Neural cell (in vitro differentiated cells): ENCODE measurements at regions not wholly inside any gene's neighbourhood (a gene's known extent, or its start where the extent isn't known, plus 50 kb on each side); places are given as distances from the start of the nearest gene placed in this dataset.

Experiments used
- H2AFZ ChIP-seq: fragments of 200-600, 300-800 bp; sonication (generic), shearing (Covaris generic); 2 replicates; pipeline ENCODE4 v1.6.0; 2014; ENCODE audit warnings: low read depth, mild to moderate bottlenecking, antibody characterized with exemption, low read length, moderate library complexity
- H3F3A ChIP-seq: fragments of 200-600 bp; shearing (Covaris generic); 2 replicates; pipeline ENCODE4 v1.6.1; 2016; ENCODE audit warnings: mild to moderate bottlenecking, moderate library complexity, mixed read lengths, antibody characterized with exemption, low read length; ENCODE audit not compliant: insufficient read depth, poor library complexity, severe bottlenecking
- H3K27ac ChIP-seq: fragments of 200-600, 300-800 bp; sonication (generic), shearing (Covaris generic); 2 replicates; pipeline ENCODE4 v1.5.1; 2014; ENCODE audit warnings: mild to moderate bottlenecking, low read length, moderate library complexity
- H3K27me3 ChIP-seq: fragments of 300-800, 200-600 bp; sonication (generic), shearing (Covaris generic); 2 replicates; pipeline ENCODE4 v1.6.0; 2014; ENCODE audit warnings: mild to moderate bottlenecking, low read depth, low read length, moderate library complexity; ENCODE audit not compliant: insufficient read depth
- H3K36me3 ChIP-seq: fragments of 300-800, 200-600 bp; sonication (generic), shearing (Covaris generic); 2 replicates; pipeline ENCODE4 v1.5.1; 2014; ENCODE audit warnings: mild to moderate bottlenecking, antibody characterized with exemption, low read length, moderate library complexity; ENCODE audit not compliant: insufficient read depth
- H3K4me2 ChIP-seq: fragments of 300-800, 200-600 bp; sonication (generic), shearing (Covaris generic); 2 replicates; pipeline ENCODE4 v1.6.0; 2014; ENCODE audit warnings: mild to moderate bottlenecking, low read length
- H3K4me3 ChIP-seq: fragments of 300-800, 200-600 bp; sonication (generic), shearing (Covaris generic); 2 replicates; pipeline ENCODE4 v1.5.1; 2014; ENCODE audit warnings: mild to moderate bottlenecking, low read length, moderate library complexity
- H3K79me2 ChIP-seq: fragments of 200-600 bp; shearing (Covaris generic); replicated peaks from 2 replicates; pipeline ENCODE4 v1.6.0; 2014; ENCODE audit warnings: mild to moderate bottlenecking, low read length, moderate library complexity; ENCODE audit not compliant: insufficient read depth
- H3K9ac ChIP-seq: fragments of 300-800, 200-600 bp; sonication (generic), shearing (Covaris generic); 2 replicates; pipeline ENCODE4 v1.6.1; 2016; ENCODE audit warnings: mild to moderate bottlenecking, low read length, mixed read lengths
- H3K9me2 ChIP-seq: fragments of 200-600 bp; shearing (Covaris generic); 2 replicates; pipeline ENCODE4 v1.6.1; 2016; ENCODE audit warnings: mild to moderate bottlenecking, low read length, mixed read lengths; ENCODE audit not compliant: insufficient read depth
- H3K9me3 ChIP-seq: fragments of 200-600, 300-800 bp; sonication (generic), shearing (Covaris generic); 2 replicates; pipeline ENCODE4 v1.6.1; 2016; ENCODE audit warnings: mild to moderate bottlenecking, mixed run types, low read length, moderate library complexity, mixed read lengths
- H4K20me1 ChIP-seq: fragments of 200-600 bp; shearing (Covaris generic); 2 replicates; pipeline ENCODE4 v1.6.1; 2016; ENCODE audit warnings: mild to moderate bottlenecking, mixed run types; ENCODE audit not compliant: insufficient read depth
- EP300 ChIP-seq: fragments of 450-650 bp; conservative IDR thresholded peaks from 2 replicates; pipeline ENCODE4 v1.6.1; 2014; ENCODE audit warnings: antibody characterized with exemption, mild to moderate bottlenecking, moderate library complexity; ENCODE audit not compliant: poor library complexity, severe bottlenecking
- EZH2 ChIP-seq: fragments of 200-600, 300-800 bp; shearing (Covaris generic), sonication (generic); IDR thresholded peaks from 2 replicates; pipeline ENCODE4 v1.6.1; 2014; ENCODE audit warnings: antibody characterized with exemption, low read length, borderline replicate concordance, mild to moderate bottlenecking; ENCODE audit not compliant: insufficient read depth, poor library complexity, severe bottlenecking
- MXI1 ChIP-seq: fragments of 450-650 bp; conservative IDR thresholded peaks from 2 replicates; pipeline ENCODE4 v1.6.1; 2014; ENCODE audit warnings: antibody characterized with exemption, mild to moderate bottlenecking; ENCODE audit not compliant: poor library complexity, severe bottlenecking
- POLR2AphosphoS5 ChIP-seq: IDR thresholded peaks from 2 replicates; pipeline ENCODE4 v1.6.1; 2012
- RAD21 ChIP-seq: fragments of 450-650 bp; conservative IDR thresholded peaks from 2 replicates; pipeline ENCODE4 v1.6.1; 2014; ENCODE audit warnings: antibody characterized with exemption, mild to moderate bottlenecking, moderate library complexity
- REST ChIP-seq: IDR thresholded peaks from 2 replicates; pipeline ENCODE4 v1.6.1; 2012; ENCODE audit warnings: borderline replicate concordance
- SMC3 ChIP-seq: fragments of 450-650 bp; conservative IDR thresholded peaks from 2 replicates; pipeline ENCODE4 v1.6.1; 2014; ENCODE audit warnings: antibody characterized with exemption, mild to moderate bottlenecking, moderate library complexity; ENCODE audit not compliant: poor library complexity
- TAF1 ChIP-seq: IDR thresholded peaks from 2 replicates; pipeline ENCODE4 v1.6.1; 2012; ENCODE audit warnings: low read depth
- TF ChIP-seq, protein P1 (sequence below): fragments of 450-650 bp; IDR thresholded peaks from 2 replicates; pipeline ENCODE4 v1.5.1; 2014; ENCODE audit warnings: antibody characterized with exemption, mild to moderate bottlenecking, moderate library complexity; ENCODE audit not compliant: poor library complexity, severe bottlenecking

DNA sequence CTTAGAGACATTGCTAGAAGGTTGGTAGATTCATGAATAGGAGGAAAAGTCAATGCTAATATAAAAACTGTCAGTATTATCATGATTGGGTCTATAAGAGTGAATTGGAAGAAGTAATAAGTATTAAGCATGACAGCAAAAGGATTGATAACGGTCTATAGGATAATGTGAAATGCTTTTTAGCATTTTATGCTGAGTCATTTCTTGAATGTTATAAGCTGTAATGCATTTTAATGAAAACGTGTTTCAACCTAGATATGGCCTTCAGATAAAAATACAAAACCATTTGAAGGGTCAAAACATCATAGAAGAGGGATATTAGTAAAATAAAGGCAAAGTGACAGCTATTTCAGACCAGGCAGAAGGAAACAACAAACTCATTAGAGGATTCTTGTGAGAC is 353.5 kb downstream of the SH2D1A start:
- no peaks in the 10 kb centered on the region for H3K36me3 ChIP-seq
- no peaks in the 10 kb centered on the region for H3K79me2 ChIP-seq
- TF ChIP-seq TAF1: no peak
- TF ChIP-seq EZH2: no peak
- TF ChIP-seq EP300: no peak
- TF ChIP-seq REST: no peak
- TF ChIP-seq POLR2AphosphoS5: no peak
- no peak overlapping the region for H3K4me2 ChIP-seq
- H3K27me3 ChIP-seq: no peaks in the 10 kb centered on the region
- no peak overlapping the region for H2AFZ ChIP-seq
- H4K20me1 ChIP-seq: no peaks in the 10 kb centered on the region
- no peaks in the 10 kb centered on the region for H3K9me3 ChIP-seq
- no peak overlapping the region for H3K9ac ChIP-seq
- H3K9me2 ChIP-seq: no peaks in the 10 kb centered on the region
- no peaks in the 10 kb centered on the region for H3F3A ChIP-seq
- H3K27ac ChIP-seq: no peak overlapping the region
- no peak overlapping the region for H3K4me3 ChIP-seq

DNA sequence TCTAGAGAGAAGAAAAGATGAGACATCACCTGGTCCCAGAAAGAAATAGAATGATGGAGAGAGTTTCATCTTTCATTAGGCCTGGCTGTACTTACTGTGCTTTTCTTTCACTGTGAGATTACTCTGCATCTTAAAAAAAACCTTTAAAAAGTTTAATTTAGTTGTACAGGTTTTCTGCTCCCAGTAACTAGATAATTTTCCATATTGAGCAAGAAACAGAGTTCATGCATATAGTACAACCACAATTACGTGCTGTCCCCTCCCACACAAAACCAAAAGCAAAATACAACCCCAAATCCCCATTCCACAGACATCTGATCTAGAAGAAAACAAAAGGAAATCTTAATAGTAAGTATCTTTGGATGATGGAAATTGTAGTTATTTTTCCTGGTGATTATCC is 371.2 kb downstream of the SH2D1A start:
- Histone ChIP-seq H3K9me3 (no peaks in the 10 kb centered on the region), H2AFZ (no peak overlapping the region), H3K4me3 (no peak overlapping the region), H3K79me2 (no peaks in the 10 kb centered on the region), H3K4me2 (no peak overlapping the region), H3K9ac (no peak overlapping the region), H3K36me3 (no peaks in the 10 kb centered on the region), H4K20me1 (no peaks in the 10 kb centered on the region), H3K27me3 (no peaks in the 10 kb centered on the region), H3K9me2 (no peaks in the 10 kb centered on the region), H3F3A (no peaks in the 10 kb centered on the region), H3K27ac (no peak overlapping the region)
- TF ChIP-seq EZH2: no peak
- TF ChIP-seq MXI1: no peak
- no peak for TF ChIP-seq SMC3
- TF ChIP-seq REST: no peak
- no peak for TF ChIP-seq POLR2AphosphoS5
- no peak for TF ChIP-seq EP300
- TF ChIP-seq TAF1: no peak
- TF ChIP-seq, protein P1, sequence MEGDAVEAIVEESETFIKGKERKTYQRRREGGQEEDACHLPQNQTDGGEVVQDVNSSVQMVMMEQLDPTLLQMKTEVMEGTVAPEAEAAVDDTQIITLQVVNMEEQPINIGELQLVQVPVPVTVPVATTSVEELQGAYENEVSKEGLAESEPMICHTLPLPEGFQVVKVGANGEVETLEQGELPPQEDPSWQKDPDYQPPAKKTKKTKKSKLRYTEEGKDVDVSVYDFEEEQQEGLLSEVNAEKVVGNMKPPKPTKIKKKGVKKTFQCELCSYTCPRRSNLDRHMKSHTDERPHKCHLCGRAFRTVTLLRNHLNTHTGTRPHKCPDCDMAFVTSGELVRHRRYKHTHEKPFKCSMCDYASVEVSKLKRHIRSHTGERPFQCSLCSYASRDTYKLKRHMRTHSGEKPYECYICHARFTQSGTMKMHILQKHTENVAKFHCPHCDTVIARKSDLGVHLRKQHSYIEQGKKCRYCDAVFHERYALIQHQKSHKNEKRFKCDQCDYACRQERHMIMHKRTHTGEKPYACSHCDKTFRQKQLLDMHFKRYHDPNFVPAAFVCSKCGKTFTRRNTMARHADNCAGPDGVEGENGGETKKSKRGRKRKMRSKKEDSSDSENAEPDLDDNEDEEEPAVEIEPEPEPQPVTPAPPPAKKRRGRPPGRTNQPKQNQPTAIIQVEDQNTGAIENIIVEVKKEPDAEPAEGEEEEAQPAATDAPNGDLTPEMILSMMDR: no peak
- TF ChIP-seq RAD21: no peak
